ENCODE measurements at regions not wholly inside any gene's neighbourhood (a gene's known extent, or its start where the extent isn't known, plus 50 kb on each side); places are given as distances from the start of the nearest gene placed in this dataset.
"Not testable (repeated sequence)": the region's sequence is repeated elsewhere in the genome, so short reads cannot be mapped to it uniquely, and the experiment has no call there.

DNA sequence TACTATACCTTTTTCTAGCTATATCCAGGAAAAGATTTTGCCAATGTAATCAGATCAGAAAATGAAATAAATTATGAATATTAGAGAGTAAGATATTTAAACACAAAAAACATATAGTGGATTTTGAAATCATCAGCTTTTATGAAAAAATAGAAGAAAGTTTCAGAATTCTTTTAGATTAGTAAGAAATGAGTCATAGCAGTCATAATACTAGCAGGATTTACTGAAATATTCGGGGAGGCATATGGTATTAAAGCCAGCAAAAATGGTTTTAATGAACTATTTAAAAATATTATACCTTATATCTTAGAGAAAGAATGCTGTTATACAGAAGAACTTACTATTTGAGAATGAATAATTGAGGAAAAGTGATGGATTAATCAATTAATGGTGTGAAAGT, 303.6 kb upstream of the NUDT12 start:
- Histone ChIP-seq H3K9me3 (no peaks in the 10 kb centered on the region), H3K4me3 (ENCODE audit: low read depth in 1 of 2, low read length in 1 of 2) (no peak overlapping the region), H3K4me1 (ENCODE audit: control insufficient read depth in 1 of 2, insufficient read depth in 1 of 2, low read depth in 1 of 2, low read length in 1 of 2) (no peaks in the 10 kb centered on the region), H3K36me3 (no peaks in the 10 kb centered on the region), H3K27me3 (no peaks in the 10 kb centered on the region), H3K27ac (no peak overlapping the region)
- TF ChIP-seq, protein P1, sequence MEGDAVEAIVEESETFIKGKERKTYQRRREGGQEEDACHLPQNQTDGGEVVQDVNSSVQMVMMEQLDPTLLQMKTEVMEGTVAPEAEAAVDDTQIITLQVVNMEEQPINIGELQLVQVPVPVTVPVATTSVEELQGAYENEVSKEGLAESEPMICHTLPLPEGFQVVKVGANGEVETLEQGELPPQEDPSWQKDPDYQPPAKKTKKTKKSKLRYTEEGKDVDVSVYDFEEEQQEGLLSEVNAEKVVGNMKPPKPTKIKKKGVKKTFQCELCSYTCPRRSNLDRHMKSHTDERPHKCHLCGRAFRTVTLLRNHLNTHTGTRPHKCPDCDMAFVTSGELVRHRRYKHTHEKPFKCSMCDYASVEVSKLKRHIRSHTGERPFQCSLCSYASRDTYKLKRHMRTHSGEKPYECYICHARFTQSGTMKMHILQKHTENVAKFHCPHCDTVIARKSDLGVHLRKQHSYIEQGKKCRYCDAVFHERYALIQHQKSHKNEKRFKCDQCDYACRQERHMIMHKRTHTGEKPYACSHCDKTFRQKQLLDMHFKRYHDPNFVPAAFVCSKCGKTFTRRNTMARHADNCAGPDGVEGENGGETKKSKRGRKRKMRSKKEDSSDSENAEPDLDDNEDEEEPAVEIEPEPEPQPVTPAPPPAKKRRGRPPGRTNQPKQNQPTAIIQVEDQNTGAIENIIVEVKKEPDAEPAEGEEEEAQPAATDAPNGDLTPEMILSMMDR (IDR thresholded peaks at IDR 0.05) = no peak

DNA sequence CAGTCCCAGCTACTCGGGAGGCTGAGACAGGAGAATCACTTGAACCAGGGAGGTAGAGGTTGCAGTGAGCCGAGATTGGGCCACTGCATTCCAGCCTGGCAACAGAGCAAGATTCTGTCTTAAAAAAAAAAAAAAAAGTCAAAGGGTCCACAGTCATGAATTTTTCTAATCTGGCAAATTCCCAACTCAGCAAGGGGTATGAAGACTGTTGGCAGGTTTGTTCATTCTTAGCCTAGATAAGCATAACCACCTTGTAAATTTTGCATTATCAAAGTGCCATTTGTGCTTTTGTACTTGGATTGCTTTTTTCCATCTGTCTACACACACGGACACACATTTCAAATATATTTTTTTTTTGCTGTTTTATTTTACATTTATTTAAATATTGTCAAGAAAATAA, 299.8 kb upstream of the NUDT12 start:
- H3K27me3 ChIP-seq = no peaks in the 10 kb centered on the region
- no peaks in the 10 kb centered on the region for H3K4me1 ChIP-seq (ENCODE audit: control insufficient read depth in 1 of 2, insufficient read depth in 1 of 2, low read depth in 1 of 2, low read length in 1 of 2)
- no peak overlapping the region for H3K4me3 ChIP-seq (ENCODE audit: low read depth in 1 of 2, low read length in 1 of 2)
- no peaks in the 10 kb centered on the region for H3K36me3 ChIP-seq
- TF ChIP-seq, protein P1 (IDR thresholded peaks at IDR 0.05) = no peak
- H3K27ac ChIP-seq = no peak overlapping the region
- H3K9me3 ChIP-seq = no peaks in the 10 kb centered on the region

DNA sequence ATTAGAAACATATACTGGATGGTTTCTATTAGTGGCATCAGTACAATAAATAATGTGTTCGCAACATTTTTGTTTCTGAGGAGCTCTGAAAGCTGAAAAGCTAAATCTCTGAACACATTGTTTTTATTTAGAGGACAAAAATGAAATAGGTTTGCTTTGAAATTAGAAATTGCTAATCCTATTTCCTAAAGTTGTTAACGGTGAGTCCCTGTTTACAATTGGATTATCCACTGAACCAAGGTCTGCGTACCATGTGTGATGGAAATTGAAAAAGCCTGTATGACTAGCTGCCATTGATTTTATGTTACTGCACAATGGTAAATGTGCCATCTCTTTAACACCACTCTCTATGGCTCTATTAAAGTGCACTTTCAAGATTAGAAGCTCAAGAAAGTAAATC, 297.7 kb upstream of the NUDT12 start:
- Histone ChIP-seq H3K4me1 (ENCODE audit: control insufficient read depth in 1 of 2, insufficient read depth in 1 of 2, low read depth in 1 of 2, low read length in 1 of 2) (no peaks in the 10 kb centered on the region), H3K27ac (no peak overlapping the region), H3K27me3 (no peaks in the 10 kb centered on the region), H3K4me3 (ENCODE audit: low read depth in 1 of 2, low read length in 1 of 2) (no peak overlapping the region), H3K36me3 (no peaks in the 10 kb centered on the region), H3K9me3 (no peaks in the 10 kb centered on the region)
- TF ChIP-seq, protein P1 (IDR thresholded peaks at IDR 0.05) = no peak

DNA sequence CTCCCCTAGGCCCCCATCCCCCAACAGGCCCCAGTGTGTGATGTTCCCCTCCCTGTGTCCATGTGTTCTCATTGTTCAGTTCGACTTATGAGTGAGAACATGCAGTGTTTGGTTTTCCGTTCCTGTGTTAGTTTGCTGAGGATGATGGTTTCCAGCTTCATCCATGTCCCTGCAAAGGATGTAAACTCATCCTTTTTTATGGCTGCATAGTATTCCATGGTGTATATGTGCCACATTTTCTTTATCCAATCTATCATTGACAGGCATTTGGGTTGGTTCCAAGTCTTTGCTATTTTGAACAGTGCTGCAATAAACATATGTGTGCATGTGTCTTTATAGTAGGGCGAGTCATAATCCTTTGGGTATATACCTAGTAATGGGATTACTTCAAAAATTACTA, 295.8 kb upstream of the NUDT12 start:
- not testable (repeated sequence) for H3K36me3 ChIP-seq; H3K27me3 ChIP-seq; H3K4me1 ChIP-seq (ENCODE audit: control insufficient read depth in 1 of 2, insufficient read depth in 1 of 2, low read depth in 1 of 2, low read length in 1 of 2); H3K27ac ChIP-seq; H3K4me3 ChIP-seq (ENCODE audit: low read depth in 1 of 2, low read length in 1 of 2); H3K9me3 ChIP-seq

DNA sequence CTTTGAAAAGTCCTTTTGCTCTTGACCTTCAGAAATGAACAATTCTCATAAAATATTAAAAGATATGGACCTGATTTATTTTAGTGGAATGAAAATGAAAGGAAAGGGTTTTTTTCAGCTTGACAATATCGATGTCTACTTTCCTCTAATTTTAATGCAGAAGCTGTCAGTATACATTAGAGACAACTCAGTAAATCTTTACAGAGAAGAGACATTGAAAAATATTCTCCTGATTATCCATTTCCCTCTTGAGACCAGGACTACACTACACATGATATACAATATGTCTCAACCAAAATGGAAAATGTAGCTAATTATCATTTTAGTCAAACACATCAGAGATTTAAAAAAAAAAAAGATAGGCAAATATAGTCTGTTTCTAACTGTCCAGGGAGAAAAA, 288.5 kb upstream of the NUDT12 start:
- no peak overlapping the region for H3K27ac ChIP-seq
- no peaks in the 10 kb centered on the region for H3K36me3 ChIP-seq
- no peaks in the 10 kb centered on the region for H3K4me1 ChIP-seq (ENCODE audit: control insufficient read depth in 1 of 2, insufficient read depth in 1 of 2, low read depth in 1 of 2, low read length in 1 of 2)
- TF ChIP-seq, protein P1 (IDR thresholded peaks at IDR 0.05) = no peak
- no peaks in the 10 kb centered on the region for H3K27me3 ChIP-seq
- no peaks in the 10 kb centered on the region for H3K9me3 ChIP-seq
- no peak overlapping the region for H3K4me3 ChIP-seq (ENCODE audit: low read depth in 1 of 2, low read length in 1 of 2)

DNA sequence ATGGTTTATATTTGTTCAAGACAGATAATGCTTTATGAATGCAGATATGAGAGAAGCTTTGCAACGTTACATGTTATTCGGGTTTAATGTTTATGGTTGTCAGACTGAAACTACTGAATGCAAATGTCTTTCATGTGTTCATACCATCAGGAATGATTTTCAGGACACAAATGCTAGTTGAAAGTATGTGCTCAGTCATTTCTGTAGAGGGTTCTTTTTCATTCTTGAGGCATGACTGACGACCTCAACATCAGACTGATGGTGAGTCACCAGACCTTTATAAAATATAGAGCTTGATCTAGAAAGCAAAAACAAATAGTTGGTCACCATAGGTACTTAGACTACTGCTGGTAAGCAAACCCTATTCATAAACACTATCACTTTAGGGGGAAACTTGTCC, 287.3 kb upstream of the NUDT12 start:
- no peak overlapping the region for H3K4me3 ChIP-seq (ENCODE audit: low read depth in 1 of 2, low read length in 1 of 2)
- H3K27me3 ChIP-seq = no peaks in the 10 kb centered on the region
- no peaks in the 10 kb centered on the region for H3K36me3 ChIP-seq
- H3K9me3 ChIP-seq = no peaks in the 10 kb centered on the region
- H3K27ac ChIP-seq = no peak overlapping the region
- TF ChIP-seq, protein P1 (IDR thresholded peaks at IDR 0.05) = no peak
- no peaks in the 10 kb centered on the region for H3K4me1 ChIP-seq (ENCODE audit: control insufficient read depth in 1 of 2, insufficient read depth in 1 of 2, low read depth in 1 of 2, low read length in 1 of 2)

Measured in neutrophil (primary cell).